H9 (cell line): ENCODE measurements at regions not wholly inside any gene's neighbourhood (a gene's known extent, or its start where the extent isn't known, plus 50 kb on each side); places are given as distances from the start of the nearest gene placed in this dataset.

Experiments
- DNase-seq: peaks from one replicate; pipeline ENCODE4 v3.0.0-alpha.2; 2017
- H2AFZ ChIP-seq: one replicate; pipeline ENCODE4 v1.6.1; 2013; ENCODE audit warnings: mild to moderate bottlenecking, low read length, control low read depth, moderate library complexity
- H2AK5ac ChIP-seq: 2 replicates; pipeline ENCODE4 v1.6.1; 2013; ENCODE audit warnings: low read length, control low read depth, mixed read lengths; ENCODE audit not compliant: insufficient read length
- H2BK120ac ChIP-seq: one replicate; pipeline ENCODE4 v1.6.1; 2013; ENCODE audit warnings: low read depth, mild to moderate bottlenecking, low read length, control low read depth, inconsistent platforms; ENCODE audit not compliant: poor library complexity, severe bottlenecking
- H2BK12ac ChIP-seq: 2 replicates; pipeline ENCODE4 v1.6.1; 2013; ENCODE audit warnings: low read length, control low read depth, mixed read lengths, low read depth; ENCODE audit not compliant: insufficient read length
- H2BK15ac ChIP-seq: 2 replicates; pipeline ENCODE4 v1.6.1; 2013; ENCODE audit warnings: low read depth, low read length, control low read depth
- H2BK20ac ChIP-seq: one replicate; pipeline ENCODE4 v1.6.1; 2013; ENCODE audit warnings: low read depth, mild to moderate bottlenecking, low read length, control low read depth, inconsistent platforms; ENCODE audit not compliant: poor library complexity, severe bottlenecking
- H2BK5ac ChIP-seq: 2 replicates; pipeline ENCODE4 v1.6.1; 2013; ENCODE audit warnings: low read length, control low read depth, mixed read lengths; ENCODE audit not compliant: insufficient read length
- H3K14ac ChIP-seq: 2 replicates; pipeline ENCODE4 v1.6.1; 2013; ENCODE audit warnings: low read length, control low read depth; ENCODE audit not compliant: insufficient read depth
- H3K18ac ChIP-seq: 2 replicates; pipeline ENCODE4 v1.6.1; 2013; ENCODE audit warnings: low read depth, mild to moderate bottlenecking, mixed read lengths, low read length, control low read depth; ENCODE audit not compliant: insufficient read length
- H3K23ac ChIP-seq: 2 replicates; pipeline ENCODE4 v1.6.1; 2013; ENCODE audit warnings: low read length, control low read depth, mixed read lengths, low read depth; ENCODE audit not compliant: insufficient read length
- H3K23me2 ChIP-seq: 2 replicates; pipeline ENCODE4 v1.6.1; 2013; ENCODE audit warnings: low read depth, mild to moderate bottlenecking, mixed read lengths, low read length, control low read depth; ENCODE audit not compliant: insufficient read length, poor library complexity, severe bottlenecking
- H3K27ac ChIP-seq: 2 replicates; pipeline ENCODE4 v1.5.1; 2013; ENCODE audit warnings: low read length, control low read depth, mixed read lengths, low read depth; ENCODE audit not compliant: insufficient read length
- H3K27me3 ChIP-seq: 2 replicates; pipeline ENCODE4 v1.6.1; 2013; ENCODE audit warnings: low read length, control low read depth, inconsistent platforms; ENCODE audit not compliant: insufficient read depth
- H3K4ac ChIP-seq: 2 replicates; pipeline ENCODE4 v1.6.1; 2013; ENCODE audit warnings: low read depth, mild to moderate bottlenecking, control low read depth, inconsistent platforms, low read length, moderate library complexity
- H3K4me1 ChIP-seq: 2 replicates; pipeline ENCODE4 v1.6.1; 2013; ENCODE audit warnings: low read length, control low read depth, inconsistent platforms; ENCODE audit not compliant: insufficient read depth
- H3K4me2 ChIP-seq: 2 replicates; pipeline ENCODE4 v1.6.1; 2013; ENCODE audit warnings: low read length, control low read depth, mixed read lengths; ENCODE audit not compliant: insufficient read length, insufficient read depth
- H3K56ac ChIP-seq: 2 replicates; pipeline ENCODE4 v1.6.1; 2013; ENCODE audit warnings: low read depth, mild to moderate bottlenecking, mixed read lengths, low read length, control low read depth; ENCODE audit not compliant: insufficient read length
- H3K79me1 ChIP-seq: 2 replicates; pipeline ENCODE4 v1.6.1; 2013; ENCODE audit warnings: low read depth, mild to moderate bottlenecking, moderate library complexity, low read length, control low read depth, inconsistent platforms; ENCODE audit not compliant: insufficient read depth, poor library complexity, severe bottlenecking
- H3K79me2 ChIP-seq: 2 replicates; pipeline ENCODE4 v1.6.1; 2013; ENCODE audit warnings: low read length, control low read depth, inconsistent platforms; ENCODE audit not compliant: insufficient read depth
- H3K9ac ChIP-seq: 2 replicates; pipeline ENCODE4 v1.6.1; 2013; ENCODE audit warnings: low read length, control low read depth, mixed read lengths; ENCODE audit not compliant: insufficient read length; ENCODE audit errors: extremely low read depth
- H3K9me3 ChIP-seq: one replicate; pipeline ENCODE4 v1.6.1; 2013; ENCODE audit warnings: low read depth, low read length, inconsistent platforms; ENCODE audit not compliant: control insufficient read depth
- H3T11ph ChIP-seq: one replicate; pipeline ENCODE4 v1.6.1; 2013; ENCODE audit warnings: mild to moderate bottlenecking, low read length, control low read depth, inconsistent platforms
- H4K20me1 ChIP-seq: one replicate; pipeline ENCODE4 v1.6.1; 2013; ENCODE audit not compliant: control insufficient read depth, insufficient read length, insufficient read depth
- H4K5ac ChIP-seq: 2 replicates; pipeline ENCODE4 v1.6.1; 2013; ENCODE audit warnings: low read depth, mild to moderate bottlenecking, mixed read lengths, low read length, control low read depth; ENCODE audit not compliant: insufficient read length
- H4K8ac ChIP-seq: replicated peaks from 2 replicates; pipeline ENCODE4 v1.6.1; 2013; ENCODE audit warnings: low read length, control low read depth, mixed read lengths, low read depth; ENCODE audit not compliant: insufficient read length
- H4K91ac ChIP-seq: 2 replicates; pipeline ENCODE4 v1.6.1; 2013; ENCODE audit warnings: low read depth, mild to moderate bottlenecking, moderate library complexity, mixed read lengths, low read length, control low read depth; ENCODE audit not compliant: insufficient read length
- H3K27ac Mint-ChIP-seq, 3 experiments: 2 replicates in 2 of 3; 3 replicates in 1 of 3; pipeline ENCODE4 v1.8.0; 2020 to 2021; ENCODE audit warnings: mixed read lengths in 3 of 3, mild to moderate bottlenecking in 1 of 3, moderate library complexity in 1 of 3
- H3K27me3 Mint-ChIP-seq: 2 replicates; pipeline ENCODE4 v1.8.0; 2021; ENCODE audit warnings: low read depth, mild to moderate bottlenecking, moderate library complexity, mixed read lengths
- H3K36me3 Mint-ChIP-seq, 3 experiments: 2 replicates in 2 of 3; 3 replicates in 1 of 3; pipeline ENCODE4 v1.8.0; 2020 to 2021; ENCODE audit warnings: low read depth in 3 of 3, mixed read lengths in 3 of 3; ENCODE audit not compliant: insufficient read depth in 1 of 3
- H3K4me1 Mint-ChIP-seq, 2 experiments: 2 replicates each; pipeline ENCODE4 v1.8.0; 2020; ENCODE audit warnings: mixed read lengths in 2 of 2
- H3K4me3 Mint-ChIP-seq, 2 experiments: 2 replicates in 1 of 2; 3 replicates in 1 of 2; pipeline ENCODE4 v1.8.0; 2020 to 2021; ENCODE audit warnings: mild to moderate bottlenecking in 2 of 2, mixed read lengths in 2 of 2, moderate library complexity in 1 of 2
- H3K9me3 Mint-ChIP-seq, 2 experiments: 2 replicates in 1 of 2; 3 replicates in 1 of 2; pipeline ENCODE4 v1.8.0; 2020; ENCODE audit warnings: mild to moderate bottlenecking in 2 of 2, mixed read lengths in 2 of 2, moderate library complexity in 1 of 2
- CTCF ChIP-seq: fragments of 200-600 bp; sonication (generic); conservative IDR thresholded peaks from 3 replicates; pipeline ENCODE4 v1.8.0; 2021; ENCODE audit warnings: antibody characterized with exemption, mild to moderate bottlenecking
- WGBS: extraction: QIAGEN DNeasy Blood & Tissue Kit; methylation state at CpG from one replicate; pipeline ENCODE4 v1.1.7; 2013; ENCODE audit warnings: missing lambda C conversion rate, low lambda C conversion rate, mixed read lengths; ENCODE audit not compliant: insufficient read length; ENCODE audit errors: extremely low coverage; 5-methylcytosine and 5-hydroxymethylcytosine counted together

DNA sequence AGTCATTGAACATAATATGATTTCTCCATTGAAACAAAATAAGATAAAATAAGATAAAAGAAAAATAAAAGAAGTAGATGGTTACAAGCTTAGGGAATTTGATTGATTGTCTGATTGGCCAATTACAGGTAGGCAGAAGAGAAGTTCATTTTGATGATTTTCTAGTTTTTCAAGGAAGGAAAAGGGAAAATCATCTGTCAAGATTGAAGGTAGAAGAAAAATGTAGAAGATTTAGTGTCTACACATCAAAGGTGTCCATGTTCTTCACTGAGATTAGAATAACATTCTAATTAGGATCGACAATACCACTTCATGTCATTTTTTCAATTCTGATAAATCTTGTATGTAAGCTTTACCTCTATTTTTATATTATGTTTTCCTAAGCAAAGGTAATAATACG lies 489.1 kb downstream of the PCDH18 start:
- Histone ChIP-seq H3K27ac (no peak overlapping the region), H3K23ac (no peak overlapping the region), H3K4me1 (no peaks in the 10 kb centered on the region), H3K79me2 (no peaks in the 10 kb centered on the region), H3K23me2 (no peaks in the 10 kb centered on the region), H4K20me1 (no peaks in the 10 kb centered on the region), H2AFZ (no peak overlapping the region), H2BK120ac (no peak overlapping the region), H3K4me2 (no peak overlapping the region), H3K9me3 (no peaks in the 10 kb centered on the region), H2BK20ac (no peak overlapping the region), H4K8ac (no peak overlapping the region), H3K14ac (no peak overlapping the region), H3K27me3 (no peaks in the 10 kb centered on the region), H3T11ph (no peak overlapping the region), H3K4ac (no peak overlapping the region), H2BK15ac (no peak overlapping the region), H2BK5ac (no peak overlapping the region), H4K5ac (no peak overlapping the region), H2AK5ac (no peak overlapping the region), H4K91ac (no peak overlapping the region), H2BK12ac (no peak overlapping the region), H3K18ac (no peak overlapping the region), H3K56ac (no peak overlapping the region), H3K9ac (no peak overlapping the region), H3K79me1 (no peaks in the 10 kb centered on the region)
- H3K27ac Mint-ChIP-seq = no peak overlapping the region
- no peaks in the 10 kb centered on the region for H3K9me3 Mint-ChIP-seq
- H3K4me3 Mint-ChIP-seq = no peak overlapping the region
- no peaks in the 10 kb centered on the region for H3K27me3 Mint-ChIP-seq
- no peak for TF ChIP-seq CTCF
- H3K36me3 Mint-ChIP-seq = no peaks in the 10 kb centered on the region
- DNase-seq = no peak
- no peaks in the 10 kb centered on the region for H3K4me1 Mint-ChIP-seq
- WGBS = no CpG with 5 or more reads among the region's 2 CpGs
